Hepatocyte (in vitro differentiated cells): ENCODE measurements at regions not wholly inside any gene's neighbourhood (a gene's known extent, or its start where the extent isn't known, plus 50 kb on each side); places are given as distances from the start of the nearest gene placed in this dataset.

Experiments used
- DNase-seq: peaks from one replicate; pipeline ENCODE4 v3.0.0-alpha.2; 2016; ENCODE audit warnings: low spot score
- H2AFZ ChIP-seq: fragments of 200-600 bp; sonication (generic); 2 replicates; pipeline ENCODE4 v1.6.0; 2016; ENCODE audit warnings: antibody characterized with exemption, mild to moderate bottlenecking
- H3K27ac ChIP-seq: fragments of 200-600 bp; sonication (generic); 2 replicates; pipeline ENCODE4 v1.5.1; 2016; ENCODE audit warnings: mild to moderate bottlenecking
- H3K27me3 ChIP-seq: fragments of 200-600 bp; sonication (generic); 2 replicates; pipeline ENCODE4 v1.6.1; 2016
- H3K36me3 ChIP-seq: fragments of 200-600 bp; sonication (generic); replicated peaks from 2 replicates; pipeline ENCODE4 v1.5.1; 2016; ENCODE audit warnings: low read depth; ENCODE audit not compliant: insufficient read depth
- H3K4me1 ChIP-seq: fragments of 200-600 bp; sonication (generic); 2 replicates; pipeline ENCODE4 v1.5.1; 2016; ENCODE audit warnings: mild to moderate bottlenecking, moderate library complexity; ENCODE audit not compliant: insufficient read depth
- H3K4me2 ChIP-seq: fragments of 200-600 bp; sonication (generic); 2 replicates; pipeline ENCODE4 v1.6.0; 2016
- H3K4me3 ChIP-seq: fragments of 200-600 bp; sonication (generic); 2 replicates; pipeline ENCODE4 v1.5.1; 2016; ENCODE audit warnings: mild to moderate bottlenecking
- H3K79me2 ChIP-seq: fragments of 200-600 bp; sonication (generic); 2 replicates; pipeline ENCODE4 v1.6.0; 2017; ENCODE audit warnings: mild to moderate bottlenecking
- H3K9me2 ChIP-seq: fragments of 200-600 bp; sonication (generic); replicated peaks from 2 replicates; pipeline ENCODE4 v1.6.0; 2017; ENCODE audit warnings: mild to moderate bottlenecking; ENCODE audit not compliant: insufficient read depth
- H3K9me3 ChIP-seq: fragments of 200-600 bp; sonication (generic); 2 replicates; pipeline ENCODE4 v1.5.1; 2016; ENCODE audit warnings: low read depth, mild to moderate bottlenecking
- H4K20me1 ChIP-seq: fragments of 200-600 bp; sonication (generic); 2 replicates; pipeline ENCODE4 v1.6.0; 2016; ENCODE audit warnings: mild to moderate bottlenecking; ENCODE audit not compliant: insufficient read depth, poor library complexity, severe bottlenecking
- EZH2 ChIP-seq: fragments of 200-600 bp; sonication (generic); IDR thresholded peaks from 2 replicates; pipeline ENCODE4 v1.6.1; 2016; ENCODE audit warnings: antibody characterized with exemption, mild to moderate bottlenecking, borderline replicate concordance
- EZH2phosphoT487 ChIP-seq: fragments of 200-600 bp; sonication (generic); IDR thresholded peaks from one replicate; pipeline ENCODE4 v1.6.1; 2018; ENCODE audit warnings: antibody characterized with exemption, mild to moderate bottlenecking, low read depth, moderate library complexity; ENCODE audit not compliant: unreplicated experiment, severe bottlenecking

DNA sequence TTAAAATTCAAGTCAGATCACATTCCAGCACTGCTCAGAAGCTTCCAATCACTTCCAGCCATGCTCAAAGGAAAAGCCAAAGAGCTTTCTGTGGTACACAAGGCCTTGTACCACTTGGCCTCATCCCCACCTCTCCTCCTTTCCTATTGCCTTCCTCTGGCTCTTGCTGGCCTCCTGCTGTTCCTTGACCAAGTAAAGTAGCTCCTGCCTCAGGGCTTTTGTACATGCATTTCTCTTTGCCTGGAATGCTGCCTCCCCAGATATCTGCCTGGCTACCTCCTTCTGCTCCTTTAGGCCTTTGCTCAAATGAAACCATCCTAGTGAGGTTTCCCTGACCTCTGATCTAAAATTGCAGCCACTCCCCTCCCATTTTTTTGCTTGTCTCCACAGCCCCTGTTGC lies 51.2 kb upstream of the TCL1B start:
- Histone ChIP-seq H3K27ac (no peak overlapping the region), H4K20me1 (no peaks in the 10 kb centered on the region), H3K9me2 (no peaks in the 10 kb centered on the region), H3K4me1 (no peaks in the 10 kb centered on the region), H3K27me3 (no peaks in the 10 kb centered on the region), H3K4me2 (no peak overlapping the region), H3K79me2 (no peaks in the 10 kb centered on the region), H2AFZ (no peak overlapping the region), H3K9me3 (no peaks in the 10 kb centered on the region), H3K4me3 (no peak overlapping the region), H3K36me3 (no peaks in the 10 kb centered on the region)
- TF ChIP-seq EZH2, result no peak
- no peak for TF ChIP-seq EZH2phosphoT487
- DNase-seq, result no peak
